ENCODE measurements at regions not wholly inside any gene's neighbourhood (a gene's known extent, or its start where the extent isn't known, plus 50 kb on each side); places are given as distances from the start of the nearest gene placed in this dataset.

- TF ChIP-seq POLR2AphosphoS5 (IDR thresholded peaks at IDR 0.05; ENCODE audit: low read depth, low read length): no peak
- TF ChIP-seq SPI1 (IDR thresholded peaks at IDR 0.05; ENCODE audit: low read depth, low read length): no peak
- no peak for TF ChIP-seq POU2F2 (IDR thresholded peaks at IDR 0.05; ENCODE audit: low read depth, low read length)
- TF ChIP-seq TAF1 (IDR thresholded peaks at IDR 0.05; ENCODE audit: low read depth, low read length): no peak
- TF ChIP-seq POLR2A (IDR thresholded peaks at IDR 0.05; ENCODE audit: low read depth, low read length): no peak
Observed at GRCh38 chr3:135678386-135678785, 287.1 kb upstream of the PPP2R3A start.

Data from GM12891 (cell line).